Glutamatergic neuron (in vitro differentiated cells): ENCODE measurements at regions not wholly inside any gene's neighbourhood (a gene's known extent, or its start where the extent isn't known, plus 50 kb on each side); places are given as distances from the start of the nearest gene placed in this dataset.
"Not testable (repeated sequence)": the region's sequence is repeated elsewhere in the genome, so short reads cannot be mapped to it uniquely, and the experiment has no call there.

ENCODE experiments used
- DNase-seq: peaks from one replicate; pipeline ENCODE4 v3.0.0; 2022
- H3K27ac Mint-ChIP-seq: one replicate; pipeline ENCODE4 v1.8.0; 2020; ENCODE audit warnings: mild to moderate bottlenecking, mixed read lengths, inconsistent platforms; ENCODE audit not compliant: unreplicated experiment
- H3K27me3 Mint-ChIP-seq: one replicate; pipeline ENCODE4 v1.8.0; 2020; ENCODE audit warnings: mild to moderate bottlenecking, moderate library complexity, mixed read lengths, inconsistent platforms; ENCODE audit not compliant: unreplicated experiment
- H3K36me3 Mint-ChIP-seq: one replicate; pipeline ENCODE4 v1.8.0; 2020; ENCODE audit warnings: mild to moderate bottlenecking, mixed read lengths, inconsistent platforms; ENCODE audit not compliant: unreplicated experiment
- H3K4me1 Mint-ChIP-seq: one replicate; pipeline ENCODE4 v1.8.0; 2020; ENCODE audit warnings: mild to moderate bottlenecking, low read depth, mixed read lengths, inconsistent platforms; ENCODE audit not compliant: unreplicated experiment
- H3K4me3 Mint-ChIP-seq: one replicate; pipeline ENCODE4 v1.8.0; 2020; ENCODE audit warnings: mild to moderate bottlenecking, mixed read lengths, inconsistent platforms; ENCODE audit not compliant: unreplicated experiment
- H3K9me3 Mint-ChIP-seq: one replicate; pipeline ENCODE4 v1.8.0; 2020; ENCODE audit warnings: mild to moderate bottlenecking, moderate library complexity, mixed read lengths, inconsistent platforms; ENCODE audit not compliant: unreplicated experiment
- TF ChIP-seq, protein P1 (sequence below): fragments of 200-600 bp; sonication (generic); IDR thresholded peaks from one replicate; pipeline ENCODE4 v1.5.0; 2021; ENCODE audit not compliant: partially characterized antibody, unreplicated experiment

DNA sequence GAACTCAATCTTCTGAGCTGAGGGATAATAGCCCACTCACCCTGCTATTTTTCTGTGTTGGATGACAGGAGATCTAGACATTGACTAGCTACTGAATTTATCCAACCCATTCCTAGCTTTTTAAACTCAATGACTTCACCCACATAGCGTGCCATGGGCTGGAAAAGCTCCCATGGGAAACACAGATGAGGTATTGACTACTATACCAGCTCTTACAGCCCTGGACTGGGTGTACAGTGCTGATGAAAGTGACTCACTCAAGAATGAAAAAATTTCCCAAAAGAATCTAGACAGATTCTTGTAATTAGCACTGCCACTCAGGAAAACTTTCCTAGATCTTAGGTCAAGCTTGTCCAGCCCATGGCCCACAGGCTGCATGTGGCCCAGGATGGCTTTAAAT, 72.7 kb upstream of the NREP start:
- Mint-ChIP-seq H3K9me3 (no peaks in the 10 kb centered on the region), H3K27me3 (no peaks in the 10 kb centered on the region), H3K27ac (no peak overlapping the region), H3K36me3 (no peaks in the 10 kb centered on the region), H3K4me1 (no peaks in the 10 kb centered on the region), H3K4me3 (no peak overlapping the region)
- TF ChIP-seq, protein P1, sequence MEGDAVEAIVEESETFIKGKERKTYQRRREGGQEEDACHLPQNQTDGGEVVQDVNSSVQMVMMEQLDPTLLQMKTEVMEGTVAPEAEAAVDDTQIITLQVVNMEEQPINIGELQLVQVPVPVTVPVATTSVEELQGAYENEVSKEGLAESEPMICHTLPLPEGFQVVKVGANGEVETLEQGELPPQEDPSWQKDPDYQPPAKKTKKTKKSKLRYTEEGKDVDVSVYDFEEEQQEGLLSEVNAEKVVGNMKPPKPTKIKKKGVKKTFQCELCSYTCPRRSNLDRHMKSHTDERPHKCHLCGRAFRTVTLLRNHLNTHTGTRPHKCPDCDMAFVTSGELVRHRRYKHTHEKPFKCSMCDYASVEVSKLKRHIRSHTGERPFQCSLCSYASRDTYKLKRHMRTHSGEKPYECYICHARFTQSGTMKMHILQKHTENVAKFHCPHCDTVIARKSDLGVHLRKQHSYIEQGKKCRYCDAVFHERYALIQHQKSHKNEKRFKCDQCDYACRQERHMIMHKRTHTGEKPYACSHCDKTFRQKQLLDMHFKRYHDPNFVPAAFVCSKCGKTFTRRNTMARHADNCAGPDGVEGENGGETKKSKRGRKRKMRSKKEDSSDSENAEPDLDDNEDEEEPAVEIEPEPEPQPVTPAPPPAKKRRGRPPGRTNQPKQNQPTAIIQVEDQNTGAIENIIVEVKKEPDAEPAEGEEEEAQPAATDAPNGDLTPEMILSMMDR, result no peak
- DNase-seq, result no peak

DNA sequence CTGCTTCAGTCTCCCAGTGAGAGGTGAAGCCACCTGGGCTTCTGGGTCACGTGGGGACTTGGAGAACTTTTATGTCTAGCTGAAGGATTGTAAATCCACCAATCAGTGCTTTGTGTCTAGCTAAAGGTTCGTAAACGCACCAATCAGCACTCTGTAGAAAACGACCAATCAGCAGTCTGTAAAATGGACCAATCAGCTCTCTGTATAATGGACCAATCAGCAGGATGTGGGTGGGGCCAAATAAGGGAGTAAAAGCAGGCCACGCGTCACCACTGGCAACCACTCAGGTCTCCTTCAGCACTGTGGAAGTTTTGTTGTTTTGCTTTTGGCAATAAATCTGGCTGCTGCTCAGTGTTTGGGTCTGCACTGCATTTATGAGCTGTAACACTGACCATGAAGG, 69.1 kb upstream of the NREP start:
- Mint-ChIP-seq H3K9me3 (no peaks in the 10 kb centered on the region), H3K4me1 (no peaks in the 10 kb centered on the region), H3K27me3 (no peaks in the 10 kb centered on the region), H3K4me3 (no peak overlapping the region), H3K27ac (no peak overlapping the region), H3K36me3 (no peaks in the 10 kb centered on the region)
- no peak for DNase-seq
- TF ChIP-seq, protein P1, result no peak

DNA sequence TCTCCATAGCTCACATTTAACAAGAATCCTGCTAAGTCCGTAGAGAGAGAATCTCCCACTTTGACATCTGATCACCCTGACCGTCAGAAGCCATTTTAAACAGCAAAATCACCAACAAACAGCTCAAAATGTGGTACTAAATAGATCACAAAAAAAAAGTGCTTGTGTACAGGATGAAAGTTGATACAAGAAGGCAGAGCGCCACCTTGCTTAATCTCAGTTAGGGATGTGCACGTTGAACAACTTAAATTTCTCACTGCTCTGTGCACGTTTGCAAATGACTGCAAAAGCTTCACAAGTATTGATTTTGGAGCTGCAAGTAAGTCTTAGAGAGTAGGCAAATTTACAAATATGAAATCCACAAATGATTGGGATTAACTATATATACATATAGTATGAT, 63.1 kb upstream of the NREP start:
- no peak overlapping the region for H3K27ac Mint-ChIP-seq
- no peaks in the 10 kb centered on the region for H3K36me3 Mint-ChIP-seq
- H3K9me3 Mint-ChIP-seq, result peaks cover 3% of the 10 kb centered on the region
- no peak overlapping the region for H3K4me3 Mint-ChIP-seq
- H3K4me1 Mint-ChIP-seq, result no peaks in the 10 kb centered on the region
- TF ChIP-seq, protein P1, result no peak
- no peak for DNase-seq
- H3K27me3 Mint-ChIP-seq, result no peaks in the 10 kb centered on the region

DNA sequence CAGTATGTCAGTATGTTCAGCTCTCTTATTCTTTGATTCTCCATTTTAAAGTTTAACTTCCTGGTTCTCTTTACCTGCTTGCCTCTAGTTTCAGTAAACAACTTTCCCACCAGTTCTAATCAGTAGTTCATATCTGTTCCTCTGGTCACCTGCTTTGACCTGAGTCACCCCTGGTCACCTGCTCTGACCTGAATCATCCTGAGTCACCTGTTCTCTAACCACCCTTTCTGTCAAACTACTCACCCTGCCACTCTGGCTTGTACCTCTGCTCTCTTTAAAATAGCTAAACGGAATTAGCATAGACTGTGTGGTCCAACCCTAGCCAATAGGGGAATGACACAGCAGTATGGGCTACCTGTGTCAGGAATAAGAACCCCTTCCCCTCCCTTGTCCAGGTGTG, 62.0 kb upstream of the NREP start:
- DNase-seq, H3K4me3 Mint-ChIP-seq, H3K9me3 Mint-ChIP-seq, H3K4me1 Mint-ChIP-seq, H3K27me3 Mint-ChIP-seq, H3K27ac Mint-ChIP-seq, H3K36me3 Mint-ChIP-seq: not testable (repeated sequence)

DNA sequence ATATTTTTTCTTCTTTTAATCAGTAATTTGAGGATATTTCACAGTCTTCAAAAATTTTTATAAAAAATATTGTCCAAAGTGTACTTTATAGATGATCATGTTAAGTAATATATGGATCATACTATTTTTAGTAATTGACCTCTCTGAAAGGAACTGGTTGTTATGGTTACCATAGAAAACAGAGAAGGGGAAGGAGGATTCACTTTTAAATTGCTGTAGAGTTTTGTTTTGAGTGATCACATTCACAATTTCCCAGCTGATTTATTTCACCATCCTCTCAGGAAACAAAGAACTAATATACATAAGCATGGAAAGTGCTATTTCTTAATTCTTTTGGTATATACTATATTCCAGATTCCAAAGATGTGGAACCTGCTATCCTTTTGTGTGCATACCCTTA, 56.5 kb upstream of the NREP start:
- Mint-ChIP-seq H3K4me3 (no peak overlapping the region), H3K27me3 (no peaks in the 10 kb centered on the region), H3K27ac (no peak overlapping the region), H3K9me3 (no peaks in the 10 kb centered on the region), H3K4me1 (no peaks in the 10 kb centered on the region), H3K36me3 (no peaks in the 10 kb centered on the region)
- DNase-seq, result no peak
- TF ChIP-seq, protein P1, result no peak

DNA sequence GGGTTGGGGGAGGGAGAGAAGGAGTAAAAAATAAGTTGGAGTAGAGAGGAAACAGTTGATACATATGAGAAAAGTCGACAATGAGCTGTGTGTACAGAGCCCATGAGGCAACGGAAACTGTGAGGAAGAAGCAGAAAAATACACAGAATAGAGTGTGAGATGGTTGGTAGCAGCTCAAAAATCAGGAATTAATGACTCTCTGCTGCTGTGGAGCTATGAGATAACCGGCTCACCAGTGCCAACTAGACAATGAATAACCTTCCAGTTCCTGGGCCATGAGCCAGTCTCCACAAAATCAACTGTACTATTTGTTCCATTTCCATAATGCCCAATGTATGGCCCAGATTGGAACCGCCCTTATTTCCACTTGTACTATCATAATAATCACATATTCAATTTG, 53.1 kb upstream of the NREP start:
- H3K36me3 Mint-ChIP-seq, result no peaks in the 10 kb centered on the region
- no peak for DNase-seq
- no peaks in the 10 kb centered on the region for H3K27me3 Mint-ChIP-seq
- TF ChIP-seq, protein P1, result no peak
- H3K4me3 Mint-ChIP-seq, result no peak overlapping the region
- H3K27ac Mint-ChIP-seq, result no peak overlapping the region
- no peaks in the 10 kb centered on the region for H3K4me1 Mint-ChIP-seq
- H3K9me3 Mint-ChIP-seq, result no peaks in the 10 kb centered on the region
